Muscle layer of duodenum (tissue), 2 donors: ENCODE measurements at regions not wholly inside any gene's neighbourhood (a gene's known extent, or its start where the extent isn't known, plus 50 kb on each side); places are given as distances from the start of the nearest gene placed in this dataset.

Source experiments
- H3K27ac ChIP-seq: one replicate; pipeline ENCODE4 v1.7.0; 2013; ENCODE audit warnings: mild to moderate bottlenecking, low read length
- H3K27me3 ChIP-seq: one replicate; pipeline ENCODE4 v1.7.0; 2013; ENCODE audit warnings: low read depth, mild to moderate bottlenecking, control low read depth, low read length
- H3K36me3 ChIP-seq, 2 donors: one replicate each; pipeline ENCODE4 v1.7.0; 2013; ENCODE audit warnings: low read length in 2 of 2, control low read depth in 1 of 2, mild to moderate bottlenecking in 1 of 2; ENCODE audit not compliant: insufficient read depth in 2 of 2, control insufficient read depth in 1 of 2
- H3K4me1 ChIP-seq, 2 donors: one replicate each; pipeline ENCODE4 v1.7.0; 2013; ENCODE audit warnings: low read length in 2 of 2, mild to moderate bottlenecking in 2 of 2, control low read depth in 1 of 2, moderate library complexity in 1 of 2; ENCODE audit not compliant: insufficient read depth in 2 of 2, control insufficient read depth in 1 of 2
- H3K4me3 ChIP-seq, 2 donors: one replicate each; pipeline ENCODE4 v1.7.0; 2013; ENCODE audit warnings: low read length in 2 of 2, low read depth in 1 of 2, mild to moderate bottlenecking in 1 of 2
- H3K9me3 ChIP-seq, 2 donors: one replicate each; pipeline ENCODE4 v1.7.0; 2013; ENCODE audit warnings: low read length in 2 of 2, control low read depth in 1 of 2, mild to moderate bottlenecking in 1 of 2; ENCODE audit not compliant: control insufficient read depth in 1 of 2
- donor health status: healthy.

GRCh38 chr5:96015709-96016108, 54.1 kb upstream of the ELL2 start:
- H3K36me3 ChIP-seq: no peaks in the 10 kb centered on the region
- H3K27me3 ChIP-seq: no peaks in the 10 kb centered on the region
- H3K9me3 ChIP-seq: no peaks in the 10 kb centered on the region
- no peaks in the 10 kb centered on the region for H3K4me1 ChIP-seq
- no peak overlapping the region for H3K27ac ChIP-seq
- no peak overlapping the region for H3K4me3 ChIP-seq

- H3K4me3 ChIP-seq: no peak overlapping the region
- H3K36me3 ChIP-seq: no peaks in the 10 kb centered on the region
- no peaks in the 10 kb centered on the region for H3K27me3 ChIP-seq
- no peaks in the 10 kb centered on the region for H3K9me3 ChIP-seq
- no peaks in the 10 kb centered on the region for H3K4me1 ChIP-seq
- H3K27ac ChIP-seq: no peak overlapping the region
Measured at GRCh38 chr5:96014395-96014794, 52.7 kb upstream of the ELL2 start.

GRCh38 chr5:96013254-96013653, 51.6 kb upstream of the ELL2 start:
- Histone ChIP-seq H3K9me3 (no peaks in the 10 kb centered on the region), H3K36me3 (no peaks in the 10 kb centered on the region), H3K4me1 (no peaks in the 10 kb centered on the region), H3K4me3 (no peak overlapping the region), H3K27me3 (no peaks in the 10 kb centered on the region), H3K27ac (no peak overlapping the region)

GRCh38 chr5:96012399-96012798, 50.7 kb upstream of the ELL2 start:
- Histone ChIP-seq H3K4me1 (no peaks in the 10 kb centered on the region), H3K9me3 (no peaks in the 10 kb centered on the region), H3K36me3 (no peaks in the 10 kb centered on the region), H3K27me3 (no peaks in the 10 kb centered on the region), H3K27ac (no peak overlapping the region), H3K4me3 (no peak overlapping the region)
